NB4 (cell line): ENCODE measurements at regions not wholly inside any gene's neighbourhood (a gene's known extent, or its start where the extent isn't known, plus 50 kb on each side); places are given as distances from the start of the nearest gene placed in this dataset.

Experiments
- DNase-seq: peaks from one replicate; pipeline ENCODE4 v3.0.0; 2010; ENCODE audit warnings: low read depth
- H3K4me3 ChIP-seq: one replicate; pipeline ENCODE4 v1.5.1; 2011; ENCODE audit warnings: mild to moderate bottlenecking, low read depth, low read length, moderate library complexity
- CTCF ChIP-seq: IDR thresholded peaks from one replicate; pipeline ENCODE4 v1.5.1; 2012; ENCODE audit warnings: low read depth, low read length
- MAX ChIP-seq: IDR thresholded peaks from 2 replicates; pipeline ENCODE4 v1.6.1; 2011; ENCODE audit warnings: low read depth, low read length
- MYC ChIP-seq: IDR thresholded peaks from 2 replicates; pipeline ENCODE4 v1.6.1; 2011; ENCODE audit warnings: low read depth, low read length
- POLR2A ChIP-seq: IDR thresholded peaks from 2 replicates; pipeline ENCODE4 v1.6.1; 2011; ENCODE audit warnings: mild to moderate bottlenecking; ENCODE audit not compliant: insufficient read length; ENCODE audit errors: extremely low read depth

DNA sequence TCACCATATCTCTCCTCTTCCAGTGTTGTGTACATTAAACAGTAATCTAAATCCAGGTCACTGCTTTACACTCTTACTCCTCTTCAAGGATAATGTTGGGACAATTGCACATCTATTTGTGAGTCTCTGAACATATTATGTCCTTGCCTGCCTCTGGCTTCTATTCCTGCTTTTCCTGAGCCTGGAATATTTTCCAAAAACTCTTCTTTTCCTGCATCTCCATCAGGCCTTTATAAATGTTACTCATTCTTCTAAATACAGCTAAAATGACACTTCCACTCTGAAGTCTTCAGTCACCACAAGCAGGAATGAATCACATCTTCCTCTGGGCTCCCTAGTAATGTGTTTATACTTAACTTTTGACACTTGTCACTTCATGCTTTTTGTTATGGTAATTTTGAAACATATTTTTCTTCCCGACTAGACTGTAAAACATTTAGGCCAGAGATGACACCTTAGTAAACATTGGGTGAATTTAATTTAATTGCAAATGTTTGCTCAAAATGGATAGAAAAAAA is 396.0 kb downstream of the LRRIQ3 start:
- DNase-seq = no peak
- TF ChIP-seq POLR2A (no peak), CTCF (no peak), MAX (no peak), MYC (no peak)
- no peak overlapping the region for H3K4me3 ChIP-seq

DNA sequence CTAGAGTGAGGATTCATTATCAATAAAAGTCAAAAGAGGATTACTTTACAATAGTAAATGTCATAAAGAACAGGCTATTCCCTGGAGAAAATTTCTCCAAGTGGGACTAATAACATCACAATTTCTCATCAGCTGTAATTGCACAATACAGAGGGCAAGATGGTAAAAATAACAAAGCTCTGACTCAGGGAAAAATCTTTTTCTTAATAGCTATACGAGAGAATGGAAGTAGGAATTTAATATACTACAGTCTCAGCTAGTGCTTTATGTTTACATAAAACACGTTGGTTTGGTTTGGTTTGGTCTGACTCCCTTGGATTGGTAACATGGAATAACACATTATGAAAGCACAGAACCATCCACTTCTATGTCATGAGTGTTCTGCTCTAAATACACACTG is 397.6 kb downstream of the LRRIQ3 start:
- no peak for TF ChIP-seq MAX
- no peak for TF ChIP-seq MYC
- TF ChIP-seq POLR2A = no peak
- no peak for TF ChIP-seq CTCF
- no peak for DNase-seq
- H3K4me3 ChIP-seq = no peak overlapping the region

DNA sequence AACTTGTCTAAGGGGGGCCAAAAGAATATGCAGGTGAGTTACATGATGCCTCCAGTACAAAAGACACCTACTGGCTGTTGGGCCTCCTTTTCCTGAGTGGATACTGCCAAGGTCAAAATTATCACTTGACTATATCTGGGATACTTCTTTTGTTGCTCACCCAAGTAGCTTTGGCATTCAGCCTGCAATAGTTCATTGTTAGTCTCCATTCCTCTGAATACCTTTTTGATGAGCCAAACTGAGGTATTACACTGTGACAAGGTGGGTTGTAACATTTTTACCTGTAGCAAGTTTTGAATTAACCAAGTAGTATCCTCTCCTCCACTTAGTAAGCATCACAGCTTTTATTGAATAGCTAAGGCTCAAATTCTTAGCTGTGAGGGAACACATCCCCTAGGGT is 408.0 kb downstream of the LRRIQ3 start:
- H3K4me3 ChIP-seq = no peak overlapping the region
- no peak for TF ChIP-seq CTCF
- TF ChIP-seq MYC = no peak
- no peak for TF ChIP-seq POLR2A
- TF ChIP-seq MAX = no peak

GRCh38 chr1:73784026-73784425 is 413.9 kb downstream of the LRRIQ3 start:
- no peak for DNase-seq
- TF ChIP-seq MAX (no peak), POLR2A (no peak), MYC (no peak)
- H3K4me3 ChIP-seq = no peak overlapping the region

More for the DNA sequence above, 408.0 kb downstream of the LRRIQ3 start:
- no peak for DNase-seq

DNA sequence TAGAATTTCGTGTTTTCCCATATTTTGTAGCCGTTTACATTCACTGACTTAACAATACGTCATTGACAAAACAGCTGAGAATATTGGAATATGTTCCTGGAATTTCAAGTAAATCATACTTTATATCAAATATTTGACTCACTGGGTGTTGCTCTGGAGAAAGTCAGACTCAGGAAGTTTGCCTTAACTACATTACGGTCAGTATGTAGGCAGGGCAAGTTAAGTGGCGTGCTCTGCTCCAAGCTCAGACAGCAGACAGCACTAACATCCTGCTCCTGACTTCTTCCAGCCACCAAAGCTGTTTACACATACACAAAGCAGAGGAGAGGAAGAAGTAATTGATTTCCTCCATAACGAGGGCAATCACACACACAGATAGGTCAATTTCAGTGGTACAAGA is 414.6 kb downstream of the LRRIQ3 start:
- no peak for TF ChIP-seq MAX
- TF ChIP-seq POLR2A = no peak
- no peak for TF ChIP-seq CTCF
- H3K4me3 ChIP-seq = no peak overlapping the region
- no peak for DNase-seq

GRCh38 chr1:73782901-73783300 is 415.1 kb downstream of the LRRIQ3 start:
- H3K4me3 ChIP-seq = no peak overlapping the region
- no peak for TF ChIP-seq MYC
- TF ChIP-seq CTCF = no peak
- TF ChIP-seq POLR2A = no peak
- TF ChIP-seq MAX = no peak
- no peak for DNase-seq
